H9 (cell line): ENCODE measurements at regions not wholly inside any gene's neighbourhood (a gene's known extent, or its start where the extent isn't known, plus 50 kb on each side); places are given as distances from the start of the nearest gene placed in this dataset.

Experiments used
- DNase-seq: peaks from one replicate; pipeline ENCODE4 v3.0.0-alpha.2; 2017
- H2AFZ ChIP-seq: one replicate; pipeline ENCODE4 v1.6.1; 2013; ENCODE audit warnings: mild to moderate bottlenecking, low read length, control low read depth, moderate library complexity
- H2AK5ac ChIP-seq: 2 replicates; pipeline ENCODE4 v1.6.1; 2013; ENCODE audit warnings: low read length, control low read depth, mixed read lengths; ENCODE audit not compliant: insufficient read length
- H2BK120ac ChIP-seq: one replicate; pipeline ENCODE4 v1.6.1; 2013; ENCODE audit warnings: low read depth, mild to moderate bottlenecking, low read length, control low read depth, inconsistent platforms; ENCODE audit not compliant: poor library complexity, severe bottlenecking
- H2BK12ac ChIP-seq: 2 replicates; pipeline ENCODE4 v1.6.1; 2013; ENCODE audit warnings: low read length, control low read depth, mixed read lengths, low read depth; ENCODE audit not compliant: insufficient read length
- H2BK15ac ChIP-seq: 2 replicates; pipeline ENCODE4 v1.6.1; 2013; ENCODE audit warnings: low read depth, low read length, control low read depth
- H2BK20ac ChIP-seq: one replicate; pipeline ENCODE4 v1.6.1; 2013; ENCODE audit warnings: low read depth, mild to moderate bottlenecking, low read length, control low read depth, inconsistent platforms; ENCODE audit not compliant: poor library complexity, severe bottlenecking
- H2BK5ac ChIP-seq: 2 replicates; pipeline ENCODE4 v1.6.1; 2013; ENCODE audit warnings: low read length, control low read depth, mixed read lengths; ENCODE audit not compliant: insufficient read length
- H3K14ac ChIP-seq: 2 replicates; pipeline ENCODE4 v1.6.1; 2013; ENCODE audit warnings: low read length, control low read depth; ENCODE audit not compliant: insufficient read depth
- H3K18ac ChIP-seq: 2 replicates; pipeline ENCODE4 v1.6.1; 2013; ENCODE audit warnings: low read depth, mild to moderate bottlenecking, mixed read lengths, low read length, control low read depth; ENCODE audit not compliant: insufficient read length
- H3K23ac ChIP-seq: 2 replicates; pipeline ENCODE4 v1.6.1; 2013; ENCODE audit warnings: low read length, control low read depth, mixed read lengths, low read depth; ENCODE audit not compliant: insufficient read length
- H3K23me2 ChIP-seq: 2 replicates; pipeline ENCODE4 v1.6.1; 2013; ENCODE audit warnings: low read depth, mild to moderate bottlenecking, mixed read lengths, low read length, control low read depth; ENCODE audit not compliant: insufficient read length, poor library complexity, severe bottlenecking
- H3K27ac ChIP-seq: 2 replicates; pipeline ENCODE4 v1.5.1; 2013; ENCODE audit warnings: low read length, control low read depth, mixed read lengths, low read depth; ENCODE audit not compliant: insufficient read length
- H3K27me3 ChIP-seq: 2 replicates; pipeline ENCODE4 v1.6.1; 2013; ENCODE audit warnings: low read length, control low read depth, inconsistent platforms; ENCODE audit not compliant: insufficient read depth
- H3K4ac ChIP-seq: 2 replicates; pipeline ENCODE4 v1.6.1; 2013; ENCODE audit warnings: low read depth, mild to moderate bottlenecking, control low read depth, inconsistent platforms, low read length, moderate library complexity
- H3K4me1 ChIP-seq: 2 replicates; pipeline ENCODE4 v1.6.1; 2013; ENCODE audit warnings: low read length, control low read depth, inconsistent platforms; ENCODE audit not compliant: insufficient read depth
- H3K4me2 ChIP-seq: 2 replicates; pipeline ENCODE4 v1.6.1; 2013; ENCODE audit warnings: low read length, control low read depth, mixed read lengths; ENCODE audit not compliant: insufficient read length, insufficient read depth
- H3K56ac ChIP-seq: 2 replicates; pipeline ENCODE4 v1.6.1; 2013; ENCODE audit warnings: low read depth, mild to moderate bottlenecking, mixed read lengths, low read length, control low read depth; ENCODE audit not compliant: insufficient read length
- H3K79me1 ChIP-seq: 2 replicates; pipeline ENCODE4 v1.6.1; 2013; ENCODE audit warnings: low read depth, mild to moderate bottlenecking, moderate library complexity, low read length, control low read depth, inconsistent platforms; ENCODE audit not compliant: insufficient read depth, poor library complexity, severe bottlenecking
- H3K79me2 ChIP-seq: 2 replicates; pipeline ENCODE4 v1.6.1; 2013; ENCODE audit warnings: low read length, control low read depth, inconsistent platforms; ENCODE audit not compliant: insufficient read depth
- H3K9ac ChIP-seq: 2 replicates; pipeline ENCODE4 v1.6.1; 2013; ENCODE audit warnings: low read length, control low read depth, mixed read lengths; ENCODE audit not compliant: insufficient read length; ENCODE audit errors: extremely low read depth
- H3K9me3 ChIP-seq: one replicate; pipeline ENCODE4 v1.6.1; 2013; ENCODE audit warnings: low read depth, low read length, inconsistent platforms; ENCODE audit not compliant: control insufficient read depth
- H3T11ph ChIP-seq: one replicate; pipeline ENCODE4 v1.6.1; 2013; ENCODE audit warnings: mild to moderate bottlenecking, low read length, control low read depth, inconsistent platforms
- H4K20me1 ChIP-seq: one replicate; pipeline ENCODE4 v1.6.1; 2013; ENCODE audit not compliant: control insufficient read depth, insufficient read length, insufficient read depth
- H4K5ac ChIP-seq: 2 replicates; pipeline ENCODE4 v1.6.1; 2013; ENCODE audit warnings: low read depth, mild to moderate bottlenecking, mixed read lengths, low read length, control low read depth; ENCODE audit not compliant: insufficient read length
- H4K8ac ChIP-seq: replicated peaks from 2 replicates; pipeline ENCODE4 v1.6.1; 2013; ENCODE audit warnings: low read length, control low read depth, mixed read lengths, low read depth; ENCODE audit not compliant: insufficient read length
- H4K91ac ChIP-seq: 2 replicates; pipeline ENCODE4 v1.6.1; 2013; ENCODE audit warnings: low read depth, mild to moderate bottlenecking, moderate library complexity, mixed read lengths, low read length, control low read depth; ENCODE audit not compliant: insufficient read length
- H3K27ac Mint-ChIP-seq, 3 experiments: 2 replicates in 2 of 3; 3 replicates in 1 of 3; pipeline ENCODE4 v1.8.0; 2020 to 2021; ENCODE audit warnings: mixed read lengths in 3 of 3, mild to moderate bottlenecking in 1 of 3, moderate library complexity in 1 of 3
- H3K27me3 Mint-ChIP-seq: 2 replicates; pipeline ENCODE4 v1.8.0; 2021; ENCODE audit warnings: low read depth, mild to moderate bottlenecking, moderate library complexity, mixed read lengths
- H3K36me3 Mint-ChIP-seq, 3 experiments: 2 replicates in 2 of 3; 3 replicates in 1 of 3; pipeline ENCODE4 v1.8.0; 2020 to 2021; ENCODE audit warnings: low read depth in 3 of 3, mixed read lengths in 3 of 3; ENCODE audit not compliant: insufficient read depth in 1 of 3
- H3K4me1 Mint-ChIP-seq, 2 experiments: 2 replicates each; pipeline ENCODE4 v1.8.0; 2020; ENCODE audit warnings: mixed read lengths in 2 of 2
- H3K4me3 Mint-ChIP-seq, 2 experiments: 2 replicates in 1 of 2; 3 replicates in 1 of 2; pipeline ENCODE4 v1.8.0; 2020 to 2021; ENCODE audit warnings: mild to moderate bottlenecking in 2 of 2, mixed read lengths in 2 of 2, moderate library complexity in 1 of 2
- H3K9me3 Mint-ChIP-seq, 2 experiments: 2 replicates in 1 of 2; 3 replicates in 1 of 2; pipeline ENCODE4 v1.8.0; 2020; ENCODE audit warnings: mild to moderate bottlenecking in 2 of 2, mixed read lengths in 2 of 2, moderate library complexity in 1 of 2
- WGBS: extraction: QIAGEN DNeasy Blood & Tissue Kit; methylation state at CpG from one replicate; pipeline ENCODE4 v1.1.7; 2013; ENCODE audit warnings: missing lambda C conversion rate, low lambda C conversion rate, mixed read lengths; ENCODE audit not compliant: insufficient read length; ENCODE audit errors: extremely low coverage; 5-methylcytosine and 5-hydroxymethylcytosine counted together
- TF ChIP-seq, protein P1 (sequence below): fragments of 200-600 bp; sonication (generic); conservative IDR thresholded peaks from 3 replicates; pipeline ENCODE4 v1.8.0; 2021; ENCODE audit warnings: antibody characterized with exemption, mild to moderate bottlenecking

DNA sequence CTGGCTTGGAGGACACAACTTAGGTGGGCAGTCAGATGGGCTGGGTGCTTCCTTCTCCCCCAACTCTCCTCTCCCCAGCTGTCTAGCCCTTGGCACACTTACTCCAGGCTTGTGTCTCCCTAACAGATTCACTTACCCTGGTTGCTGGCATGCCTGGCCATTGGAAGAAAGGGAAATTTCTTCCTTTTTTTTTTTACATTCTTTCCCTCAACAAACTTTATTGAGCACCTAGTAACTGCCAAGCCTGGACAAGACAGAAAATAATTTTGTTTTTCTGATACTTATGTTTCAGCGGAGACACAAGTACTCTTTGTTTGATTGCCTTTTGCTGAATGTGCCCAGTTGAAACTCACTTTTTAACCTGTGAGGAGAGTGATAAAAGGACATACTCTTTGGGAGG lies 144.3 kb upstream of the KCNJ6 start:
- Histone ChIP-seq H4K91ac (no peak overlapping the region), H3K23ac (no peak overlapping the region), H3K14ac (no peak overlapping the region), H2BK20ac (no peak overlapping the region), H3K4me2 (no peak overlapping the region), H2BK15ac (no peak overlapping the region), H3K23me2 (no peaks in the 10 kb centered on the region), H3K27ac (no peak overlapping the region), H2BK120ac (no peak overlapping the region), H3K9me3 (no peaks in the 10 kb centered on the region), H3K27me3 (peaks cover 1% of the 10 kb centered on the region; the same call in 1 of the 2 replicates), H3K56ac (no peak overlapping the region), H2AFZ (no peak overlapping the region), H2BK12ac (no peak overlapping the region), H3K79me2 (no peaks in the 10 kb centered on the region), H3K79me1 (no peaks in the 10 kb centered on the region), H2AK5ac (no peak overlapping the region), H3K9ac (no peak overlapping the region), H3K18ac (no peak overlapping the region), H4K8ac (no peak overlapping the region), H4K20me1 (no peaks in the 10 kb centered on the region), H4K5ac (no peak overlapping the region), H3K4ac (no peak overlapping the region), H2BK5ac (no peak overlapping the region), H3T11ph (no peak overlapping the region), H3K4me1 (no peaks in the 10 kb centered on the region)
- Mint-ChIP-seq H3K9me3 (peaks cover 5 to 7% of the 10 kb centered on the region in 2 experiments; a peak in 4 of 5 replicates), H3K4me1 (no peaks in the 10 kb centered on the region), H3K36me3 (peaks cover 0 to 3% (median 0%) of the 10 kb centered on the region in 3 experiments; a peak in 1 of 7 replicates), H3K27me3 (peaks cover 25% of the 10 kb centered on the region), H3K4me3 (no peak overlapping the region), H3K27ac (no peak overlapping the region)
- no peak for DNase-seq
- TF ChIP-seq, protein P1, sequence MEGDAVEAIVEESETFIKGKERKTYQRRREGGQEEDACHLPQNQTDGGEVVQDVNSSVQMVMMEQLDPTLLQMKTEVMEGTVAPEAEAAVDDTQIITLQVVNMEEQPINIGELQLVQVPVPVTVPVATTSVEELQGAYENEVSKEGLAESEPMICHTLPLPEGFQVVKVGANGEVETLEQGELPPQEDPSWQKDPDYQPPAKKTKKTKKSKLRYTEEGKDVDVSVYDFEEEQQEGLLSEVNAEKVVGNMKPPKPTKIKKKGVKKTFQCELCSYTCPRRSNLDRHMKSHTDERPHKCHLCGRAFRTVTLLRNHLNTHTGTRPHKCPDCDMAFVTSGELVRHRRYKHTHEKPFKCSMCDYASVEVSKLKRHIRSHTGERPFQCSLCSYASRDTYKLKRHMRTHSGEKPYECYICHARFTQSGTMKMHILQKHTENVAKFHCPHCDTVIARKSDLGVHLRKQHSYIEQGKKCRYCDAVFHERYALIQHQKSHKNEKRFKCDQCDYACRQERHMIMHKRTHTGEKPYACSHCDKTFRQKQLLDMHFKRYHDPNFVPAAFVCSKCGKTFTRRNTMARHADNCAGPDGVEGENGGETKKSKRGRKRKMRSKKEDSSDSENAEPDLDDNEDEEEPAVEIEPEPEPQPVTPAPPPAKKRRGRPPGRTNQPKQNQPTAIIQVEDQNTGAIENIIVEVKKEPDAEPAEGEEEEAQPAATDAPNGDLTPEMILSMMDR, result no peak
- WGBS, result no CpG with 5 or more reads among the region's 1 CpG
